HepG2 (cell line): ENCODE measurements at regions not wholly inside any gene's neighbourhood (a gene's known extent, or its start where the extent isn't known, plus 50 kb on each side); places are given as distances from the start of the nearest gene placed in this dataset.

Source experiments
- ATF3 ChIP-seq: sonication (generic); formaldehyde crosslinking; IDR thresholded peaks from 2 replicates; pipeline ENCODE4 v1.4.0; 2020; ENCODE audit warnings: missing genetic modification reagents
- ETV5 ChIP-seq: IDR thresholded peaks from 2 replicates; pipeline ENCODE4 v1.6.1; 2018; ENCODE audit warnings: missing biosample characterization, missing genetic modification reagents, inconsistent platforms, borderline replicate concordance
- GTF2F1 ChIP-seq: fragments of 150-350 bp; IDR thresholded peaks from 2 replicates; pipeline ENCODE4 v1.6.1; 2014; ENCODE audit warnings: low read length
- TGIF2 ChIP-seq: IDR thresholded peaks from 2 replicates; pipeline ENCODE4 v1.6.1; 2016; ENCODE audit warnings: control low read depth, missing compliant biosample characterization
- ZNF432 ChIP-seq: sonication (generic); formaldehyde crosslinking; IDR thresholded peaks from 2 replicates; pipeline ENCODE4 v1.5.0; 2020; ENCODE audit warnings: missing genetic modification reagents, mild to moderate bottlenecking, borderline replicate concordance
- TF ChIP-seq, protein P1 (sequence below): sonication (generic); formaldehyde crosslinking; IDR thresholded peaks from 2 replicates; pipeline ENCODE4 v1.4.0; 2020; ENCODE audit warnings: mild to moderate bottlenecking, missing genetic modification reagents

GRCh38 chr2:239811111-239811781, 213.9 kb downstream of the NDUFA10 start:
- TF ChIP-seq ETV5 (CRISPR knock-in tag), result no peak
- no peak for TF ChIP-seq ATF3 (CRISPR knock-in tag)
- no peak for TF ChIP-seq GTF2F1
- TF ChIP-seq TGIF2 (CRISPR knock-in tag), result no peak
- TF ChIP-seq ZNF432, result no peak
- TF ChIP-seq, protein P1, sequence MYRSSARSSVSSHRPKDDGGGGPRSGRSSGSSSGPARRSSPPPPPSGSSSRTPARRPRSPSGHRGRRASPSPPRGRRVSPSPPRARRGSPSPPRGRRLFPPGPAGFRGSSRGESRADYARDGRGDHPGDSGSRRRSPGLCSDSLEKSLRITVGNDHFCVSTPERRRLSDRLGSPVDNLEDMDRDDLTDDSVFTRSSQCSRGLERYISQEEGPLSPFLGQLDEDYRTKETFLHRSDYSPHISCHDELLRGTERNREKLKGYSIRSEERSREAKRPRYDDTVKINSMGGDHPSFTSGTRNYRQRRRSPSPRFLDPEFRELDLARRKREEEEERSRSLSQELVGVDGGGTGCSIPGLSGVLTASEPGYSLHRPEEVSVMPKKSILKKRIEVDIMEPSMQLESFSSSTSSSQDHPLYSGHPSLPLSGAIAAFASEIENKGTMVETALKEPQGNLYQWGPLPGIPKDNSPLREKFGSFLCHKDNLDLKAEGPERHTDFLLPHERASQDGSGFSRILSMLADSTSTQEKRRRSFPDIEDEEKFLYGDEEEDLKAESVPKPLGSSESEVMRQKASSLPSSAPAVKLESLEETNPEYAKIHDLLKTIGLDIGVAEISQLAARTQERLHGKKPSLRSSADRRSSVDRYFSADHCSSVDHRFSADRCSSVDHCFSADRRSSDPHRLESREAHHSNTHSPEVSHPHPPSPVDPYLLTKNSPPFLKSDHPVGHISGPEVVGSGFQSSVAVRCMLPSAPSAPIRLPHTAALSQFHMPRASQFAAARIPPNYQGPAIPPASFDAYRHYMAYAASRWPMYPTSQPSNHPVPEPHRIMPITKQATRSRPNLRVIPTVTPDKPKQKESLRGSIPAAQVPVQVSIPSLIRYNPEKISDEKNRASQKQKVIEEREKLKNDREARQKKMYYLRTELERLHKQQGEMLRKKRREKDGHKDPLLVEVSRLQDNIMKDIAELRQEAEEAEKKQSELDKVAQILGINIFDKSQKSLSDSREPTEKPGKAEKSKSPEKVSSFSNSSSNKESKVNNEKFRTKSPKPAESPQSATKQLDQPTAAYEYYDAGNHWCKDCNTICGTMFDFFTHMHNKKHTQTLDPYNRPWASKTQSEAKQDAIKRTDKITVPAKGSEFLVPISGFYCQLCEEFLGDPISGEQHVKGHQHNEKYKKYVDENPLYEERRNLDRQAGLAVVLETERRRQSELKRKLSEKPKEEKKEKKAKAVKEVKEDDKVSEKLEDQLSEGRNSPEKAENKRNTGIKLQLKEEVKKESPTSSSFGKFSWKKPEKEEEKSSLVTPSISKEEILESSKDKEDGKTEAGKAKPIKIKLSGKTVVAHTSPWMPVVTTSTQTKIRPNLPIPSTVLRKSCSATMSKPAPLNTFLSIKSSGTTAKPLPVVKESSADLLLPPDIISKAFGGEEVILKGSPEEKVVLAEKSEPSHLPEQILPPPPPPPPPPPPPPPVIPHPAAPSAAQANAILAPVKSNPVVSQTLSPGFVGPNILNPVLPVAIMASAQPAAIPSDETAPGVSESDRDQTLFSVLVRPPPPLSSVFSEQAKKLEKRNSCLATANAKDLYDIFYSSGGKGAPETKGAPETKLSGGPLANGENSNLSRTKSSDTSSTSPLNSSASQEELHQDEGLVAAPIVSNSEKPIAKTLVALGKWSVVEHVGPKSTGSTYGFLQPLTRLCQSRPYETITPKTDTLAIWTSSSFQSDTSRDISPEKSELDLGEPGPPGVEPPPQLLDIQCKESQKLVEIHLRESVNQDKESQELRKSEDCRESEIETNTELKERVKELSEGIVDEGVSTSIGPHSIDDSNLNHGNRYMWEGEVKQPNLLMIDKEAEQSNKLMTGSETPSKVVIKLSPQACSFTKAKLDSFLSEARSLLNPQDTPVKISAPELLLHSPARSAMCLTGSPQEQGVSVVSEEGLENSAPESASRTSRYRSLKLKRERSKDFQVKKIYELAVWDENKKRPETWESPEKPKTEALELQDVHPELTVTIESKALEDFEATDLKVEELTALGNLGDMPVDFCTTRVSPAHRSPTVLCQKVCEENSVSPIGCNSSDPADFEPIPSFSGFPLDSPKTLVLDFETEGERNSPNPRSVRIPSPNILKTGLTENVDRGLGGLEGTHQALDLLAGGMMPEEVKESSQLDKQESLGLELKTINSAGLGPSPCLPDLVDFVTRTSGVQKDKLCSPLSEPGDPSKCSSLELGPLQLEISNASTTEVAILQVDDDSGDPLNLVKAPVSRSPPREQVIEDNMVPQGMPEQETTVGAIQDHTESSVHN (CRISPR knock-in tag), result no peak
